ENCODE measurements at regions not wholly inside any gene's neighbourhood (a gene's known extent, or its start where the extent isn't known, plus 50 kb on each side); places are given as distances from the start of the nearest gene placed in this dataset.
"Not testable (repeated sequence)": the region's sequence is repeated elsewhere in the genome, so short reads cannot be mapped to it uniquely, and the experiment has no call there.

- DNase-seq = no peak
- WGBS (ENCODE audit: insufficient coverage) = no CpG with 5 or more reads among the region's 2 CpGs
- H3K4me3 ChIP-seq (ENCODE audit: low read length) = no peak overlapping the region
Measured at GRCh38 chr4:134085496-134085895, 116.1 kb downstream of the PABPC4L start.

GRCh38 chr4:134079085-134079484 is 122.5 kb downstream of the PABPC4L start:
- 98% methylated on average over 11 of the region's 15 CpGs for WGBS (ENCODE audit: insufficient coverage)
- H3K27me3 ChIP-seq (ENCODE audit: control insufficient read depth, insufficient read depth, low read length); H3K36me3 ChIP-seq (ENCODE audit: control insufficient read depth, insufficient read depth, low read length); H3K4me1 ChIP-seq (ENCODE audit: control insufficient read depth, insufficient read depth, low read length); H3K27ac ChIP-seq (ENCODE audit: low read length); DNase-seq; H3K4me3 ChIP-seq (ENCODE audit: low read length); H3K9me3 ChIP-seq (replicated peaks; ENCODE audit: control insufficient read depth, low read depth, low read length): not testable (repeated sequence)

More at GRCh38 chr4:134085496-134085895, 116.1 kb downstream of the PABPC4L start:
- Histone ChIP-seq H3K27ac (ENCODE audit: low read length) (no peak overlapping the region), H3K9me3 (replicated peaks; ENCODE audit: control insufficient read depth, low read depth, low read length) (no peaks in the 10 kb centered on the region), H3K36me3 (ENCODE audit: control insufficient read depth, insufficient read depth, low read length) (no peaks in the 10 kb centered on the region), H3K4me1 (ENCODE audit: control insufficient read depth, insufficient read depth, low read length) (no peaks in the 10 kb centered on the region), H3K27me3 (ENCODE audit: control insufficient read depth, insufficient read depth, low read length) (no peaks in the 10 kb centered on the region)

DNA sequence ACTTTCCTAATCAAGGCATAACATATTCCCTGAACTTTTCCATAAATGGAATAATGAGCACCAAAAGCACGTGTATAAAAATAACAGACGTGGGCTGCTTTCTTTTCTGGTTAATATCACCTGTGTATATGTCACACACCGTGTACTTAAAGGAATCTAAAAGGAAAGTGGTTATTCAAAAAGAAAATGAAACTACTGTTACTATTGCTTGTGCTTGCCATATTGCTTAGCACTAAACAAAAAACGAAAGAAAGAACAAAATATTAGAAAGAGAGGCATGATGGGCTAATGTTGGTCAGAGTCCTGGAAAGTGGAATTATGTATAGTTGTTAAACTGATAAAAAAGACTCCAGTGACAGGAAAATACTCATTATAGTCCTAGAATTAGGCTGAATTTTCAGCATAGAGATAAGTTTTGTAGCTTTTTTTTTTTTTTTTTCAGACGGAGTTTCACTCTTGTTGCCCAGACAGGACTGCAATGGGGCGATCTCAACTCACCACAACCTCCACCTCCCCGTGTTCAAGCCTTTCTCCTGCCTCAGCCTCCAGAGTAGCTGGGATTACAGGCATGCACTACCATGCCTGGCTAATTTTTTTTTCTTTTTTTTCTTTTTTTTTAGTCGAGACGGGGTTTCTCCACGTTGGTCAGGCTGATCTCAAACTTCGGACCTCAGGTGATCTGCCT is 123.2 kb downstream of the PABPC4L start:
- no peaks in the 10 kb centered on the region for H3K4me1 ChIP-seq (ENCODE audit: control insufficient read depth, insufficient read depth, low read length)
- no peak overlapping the region for H3K27ac ChIP-seq (ENCODE audit: low read length)
- H3K4me3 ChIP-seq (ENCODE audit: low read length) = no peak overlapping the region
- no peaks in the 10 kb centered on the region for H3K36me3 ChIP-seq (ENCODE audit: control insufficient read depth, insufficient read depth, low read length)
- DNase-seq = no peak
- WGBS (ENCODE audit: insufficient coverage) = 87% methylated on average over 4 of the region's 11 CpGs
- no peaks in the 10 kb centered on the region for H3K27me3 ChIP-seq (ENCODE audit: control insufficient read depth, insufficient read depth, low read length)
- no peaks in the 10 kb centered on the region for H3K9me3 ChIP-seq (replicated peaks; ENCODE audit: control insufficient read depth, low read depth, low read length)

- DNase-seq = no peak
- H3K4me1 ChIP-seq (ENCODE audit: control insufficient read depth, insufficient read depth, low read length) = no peaks in the 10 kb centered on the region
- H3K4me3 ChIP-seq (ENCODE audit: low read length) = no peak overlapping the region
- WGBS (ENCODE audit: insufficient coverage) = 88% methylated on average over 1 of the region's 2 CpGs
- no peaks in the 10 kb centered on the region for H3K36me3 ChIP-seq (ENCODE audit: control insufficient read depth, insufficient read depth, low read length)
- no peak overlapping the region for H3K27ac ChIP-seq (ENCODE audit: low read length)
- H3K27me3 ChIP-seq (ENCODE audit: control insufficient read depth, insufficient read depth, low read length) = no peaks in the 10 kb centered on the region
- H3K9me3 ChIP-seq (replicated peaks; ENCODE audit: control insufficient read depth, low read depth, low read length) = no peaks in the 10 kb centered on the region
Measured at GRCh38 chr4:134073711-134074110, 127.9 kb downstream of the PABPC4L start.

DNA sequence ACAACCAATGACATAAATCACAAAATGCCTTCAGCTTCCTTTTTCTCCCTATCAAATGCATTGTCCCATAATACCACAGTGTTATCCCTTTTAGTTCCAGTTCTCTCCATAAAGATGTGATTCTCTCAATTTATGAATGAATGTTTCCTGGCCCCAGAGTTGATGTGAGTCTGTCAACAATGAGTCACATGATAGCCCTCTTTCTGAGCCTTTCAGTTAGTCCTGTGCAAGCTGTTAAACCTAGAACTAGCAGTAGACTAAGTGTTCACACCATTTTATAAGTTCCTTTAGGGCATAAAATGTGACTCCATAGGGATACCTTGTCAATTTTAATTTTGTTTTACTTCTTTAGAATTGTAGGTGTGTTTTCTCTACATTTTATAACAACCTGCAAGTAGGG is 129.5 kb downstream of the PABPC4L start:
- DNase-seq = no peak
- no peaks in the 10 kb centered on the region for H3K36me3 ChIP-seq (ENCODE audit: control insufficient read depth, insufficient read depth, low read length)

DNA sequence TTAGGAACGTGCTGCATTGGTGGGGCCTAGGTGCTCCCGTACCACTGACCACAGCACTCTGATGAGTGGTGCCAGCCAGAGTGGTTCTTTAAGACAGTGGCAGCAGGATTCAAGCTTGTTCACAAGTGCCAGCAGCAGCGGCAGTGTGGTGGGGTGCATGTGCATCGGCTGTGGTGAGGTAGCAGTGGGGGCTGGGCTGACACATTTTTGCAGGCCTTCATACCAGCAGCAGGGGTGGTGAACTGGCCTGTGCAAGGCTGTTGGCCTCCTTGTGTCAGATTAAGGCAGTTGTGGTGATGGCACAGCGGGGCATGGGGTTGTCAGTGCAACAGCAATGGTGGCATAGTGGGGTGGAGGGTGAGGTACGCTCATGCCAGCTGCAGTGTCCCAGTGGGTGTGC is 131.4 kb downstream of the PABPC4L start:
- no peak overlapping the region for H3K4me3 ChIP-seq (ENCODE audit: low read length)
- H3K9me3 ChIP-seq (replicated peaks; ENCODE audit: control insufficient read depth, low read depth, low read length) = no peaks in the 10 kb centered on the region
- H3K27me3 ChIP-seq (ENCODE audit: control insufficient read depth, insufficient read depth, low read length) = no peaks in the 10 kb centered on the region
- DNase-seq = no peak
- no peaks in the 10 kb centered on the region for H3K36me3 ChIP-seq (ENCODE audit: control insufficient read depth, insufficient read depth, low read length)
- no peaks in the 10 kb centered on the region for H3K4me1 ChIP-seq (ENCODE audit: control insufficient read depth, insufficient read depth, low read length)
- H3K27ac ChIP-seq (ENCODE audit: low read length) = no peak overlapping the region
- 94% methylated on average over 6 of the region's 6 CpGs for WGBS (ENCODE audit: insufficient coverage)

More for the DNA sequence above, 129.5 kb downstream of the PABPC4L start:
- Histone ChIP-seq H3K9me3 (replicated peaks; ENCODE audit: control insufficient read depth, low read depth, low read length) (no peaks in the 10 kb centered on the region), H3K4me3 (ENCODE audit: low read length) (no peak overlapping the region), H3K4me1 (ENCODE audit: control insufficient read depth, insufficient read depth, low read length) (no peaks in the 10 kb centered on the region), H3K27me3 (ENCODE audit: control insufficient read depth, insufficient read depth, low read length) (no peaks in the 10 kb centered on the region), H3K27ac (ENCODE audit: low read length) (no peak overlapping the region)

DNA sequence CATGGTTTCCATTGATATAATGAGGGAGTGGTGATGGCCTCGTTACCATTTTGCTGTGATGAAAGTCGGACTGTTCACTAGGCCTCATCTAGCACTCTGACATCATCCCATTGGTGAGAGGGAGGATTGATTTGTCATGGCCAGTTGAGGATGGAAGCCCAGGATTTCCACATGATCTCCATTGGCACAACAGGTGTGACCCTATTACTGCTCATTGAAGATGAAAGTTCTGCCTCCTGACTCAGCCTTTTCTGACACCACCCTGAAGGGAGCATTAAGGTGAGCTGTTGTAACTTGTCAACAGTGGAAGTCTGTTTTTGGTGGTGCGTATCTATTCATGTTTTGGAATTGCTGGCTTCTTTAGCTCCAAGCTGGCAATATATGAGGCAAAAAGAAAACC is 144.2 kb downstream of the PABPC4L start:
- Histone ChIP-seq H3K4me3 (ENCODE audit: low read length) (no peak overlapping the region), H3K36me3 (ENCODE audit: control insufficient read depth, insufficient read depth, low read length) (no peaks in the 10 kb centered on the region), H3K4me1 (ENCODE audit: control insufficient read depth, insufficient read depth, low read length) (no peaks in the 10 kb centered on the region), H3K9me3 (replicated peaks; ENCODE audit: control insufficient read depth, low read depth, low read length) (no peaks in the 10 kb centered on the region), H3K27me3 (ENCODE audit: control insufficient read depth, insufficient read depth, low read length) (no peaks in the 10 kb centered on the region), H3K27ac (ENCODE audit: low read length) (no peak overlapping the region)
- WGBS (ENCODE audit: insufficient coverage) = no CpG with 5 or more reads among the region's 3 CpGs
- DNase-seq = no peak

DNA sequence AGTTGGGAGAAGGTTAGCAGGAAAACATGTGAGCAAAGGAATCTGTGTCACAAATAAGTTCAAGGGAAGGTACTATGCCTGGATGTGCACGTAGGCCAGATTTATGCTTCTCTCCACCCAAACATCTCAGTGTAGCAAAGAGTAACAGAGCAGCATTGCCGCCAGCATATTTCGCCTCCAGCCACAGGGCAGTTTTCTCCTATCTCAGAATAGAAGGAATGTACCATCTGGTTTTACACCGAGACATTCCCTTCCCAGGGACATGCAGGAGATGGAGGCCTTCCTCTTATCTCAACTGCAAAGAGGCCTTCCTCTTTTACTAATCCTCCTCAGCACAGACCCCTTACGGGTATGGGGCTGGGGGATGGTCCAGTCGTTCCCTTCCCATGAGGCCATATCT is 155.4 kb downstream of the PABPC4L start:
- not testable (repeated sequence) for H3K4me1 ChIP-seq (ENCODE audit: control insufficient read depth, insufficient read depth, low read length); H3K27me3 ChIP-seq (ENCODE audit: control insufficient read depth, insufficient read depth, low read length); H3K4me3 ChIP-seq (ENCODE audit: low read length); H3K36me3 ChIP-seq (ENCODE audit: control insufficient read depth, insufficient read depth, low read length); H3K9me3 ChIP-seq (replicated peaks; ENCODE audit: control insufficient read depth, low read depth, low read length); DNase-seq; H3K27ac ChIP-seq (ENCODE audit: low read length)
- WGBS (ENCODE audit: insufficient coverage) = no CpG with 5 or more reads among the region's 6 CpGs

DNA sequence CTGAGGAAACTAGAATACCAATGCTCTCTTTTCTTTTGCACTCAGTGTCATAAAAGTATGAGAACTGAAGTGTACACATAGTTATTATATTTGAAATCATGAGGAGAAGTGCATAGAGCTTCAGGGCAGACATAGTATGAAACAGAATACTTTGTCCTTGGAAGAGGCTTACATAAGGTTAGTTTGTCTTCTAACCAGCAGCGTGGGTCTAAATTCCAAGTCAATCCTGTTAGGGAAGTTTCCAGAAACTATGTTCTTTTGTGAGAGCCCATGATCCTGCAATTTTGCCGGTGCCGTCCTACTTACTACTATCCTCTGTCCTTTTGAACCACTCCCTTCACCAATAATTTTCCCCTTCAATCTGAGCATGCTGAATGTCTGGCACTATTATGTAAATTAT is 156.2 kb downstream of the PABPC4L start:
- Histone ChIP-seq H3K36me3 (ENCODE audit: control insufficient read depth, insufficient read depth, low read length) (no peaks in the 10 kb centered on the region), H3K4me3 (ENCODE audit: low read length) (no peak overlapping the region), H3K9me3 (replicated peaks; ENCODE audit: control insufficient read depth, low read depth, low read length) (no peaks in the 10 kb centered on the region), H3K4me1 (ENCODE audit: control insufficient read depth, insufficient read depth, low read length) (no peaks in the 10 kb centered on the region), H3K27me3 (ENCODE audit: control insufficient read depth, insufficient read depth, low read length) (no peaks in the 10 kb centered on the region), H3K27ac (ENCODE audit: low read length) (no peak overlapping the region)
- no CpG with 5 or more reads among the region's 3 CpGs for WGBS (ENCODE audit: insufficient coverage)
- DNase-seq = no peak

GRCh38 chr4:134043266-134043665 is 158.3 kb downstream of the PABPC4L start:
- no peaks in the 10 kb centered on the region for H3K4me1 ChIP-seq (ENCODE audit: control insufficient read depth, insufficient read depth, low read length)
- peaks cover 2% of the 10 kb centered on the region for H3K9me3 ChIP-seq (replicated peaks; ENCODE audit: control insufficient read depth, low read depth, low read length)
- no peaks in the 10 kb centered on the region for H3K36me3 ChIP-seq (ENCODE audit: control insufficient read depth, insufficient read depth, low read length)
- DNase-seq = no peak
- H3K27me3 ChIP-seq (ENCODE audit: control insufficient read depth, insufficient read depth, low read length) = no peaks in the 10 kb centered on the region
- no peak overlapping the region for H3K27ac ChIP-seq (ENCODE audit: low read length)
- H3K4me3 ChIP-seq (ENCODE audit: low read length) = no peak overlapping the region
- WGBS (ENCODE audit: insufficient coverage) = no CpG with 5 or more reads among the region's 3 CpGs

- no peaks in the 10 kb centered on the region for H3K27me3 ChIP-seq (ENCODE audit: control insufficient read depth, insufficient read depth, low read length)
- H3K27ac ChIP-seq (ENCODE audit: low read length) = no peak overlapping the region
- H3K4me1 ChIP-seq (ENCODE audit: control insufficient read depth, insufficient read depth, low read length) = no peaks in the 10 kb centered on the region
- no peaks in the 10 kb centered on the region for H3K36me3 ChIP-seq (ENCODE audit: control insufficient read depth, insufficient read depth, low read length)
- no peaks in the 10 kb centered on the region for H3K9me3 ChIP-seq (replicated peaks; ENCODE audit: control insufficient read depth, low read depth, low read length)
- H3K4me3 ChIP-seq (ENCODE audit: low read length) = no peak overlapping the region
- DNase-seq = no peak
Measured at GRCh38 chr4:134028421-134028820, 173.2 kb downstream of the PABPC4L start.
